Natural killer cell (primary cell): ENCODE measurements at regions not wholly inside any gene's neighbourhood (a gene's known extent, or its start where the extent isn't known, plus 50 kb on each side); places are given as distances from the start of the nearest gene placed in this dataset.

Experiments used
- ATAC-seq, 3 donors: fragments of 150-1000 bp in 2 of 3; fragments of 200-7000 bp in 1 of 3; cut with Tn5 transposase; 1 replicate in 1 of 3; 2 replicates in 2 of 3; pipeline ENCODE4 v1.10.0; 2021; ENCODE audit warnings: mild to moderate bottlenecking in 2 of 3, moderate library complexity in 2 of 3
- DNase-seq, 2 donors: peaks; one replicate each; pipeline versions ENCODE4 v3.0.0 to v3.0.0-alpha.2; 2013 to 2021; ENCODE audit warnings: mixed read lengths in 1 of 2
- H3K27ac ChIP-seq: one replicate; pipeline ENCODE4 v1.5.1; 2013; ENCODE audit warnings: mild to moderate bottlenecking, low read length
- H3K27me3 ChIP-seq: one replicate; pipeline ENCODE4 v1.6.1; 2013; ENCODE audit warnings: low read length; ENCODE audit not compliant: control insufficient read depth, insufficient read depth
- H3K36me3 ChIP-seq: one replicate; pipeline ENCODE4 v1.6.1; 2013; ENCODE audit warnings: low read length; ENCODE audit not compliant: control insufficient read depth, insufficient read depth
- H3K4me1 ChIP-seq: one replicate; pipeline ENCODE4 v1.6.1; 2013; ENCODE audit warnings: low read length; ENCODE audit not compliant: control insufficient read depth, insufficient read depth
- H3K4me3 ChIP-seq: one replicate; pipeline ENCODE4 v1.5.1; 2013; ENCODE audit warnings: low read length
- H3K9me3 ChIP-seq: one replicate; pipeline ENCODE4 v1.6.1; 2013; ENCODE audit warnings: low read length; ENCODE audit not compliant: control insufficient read depth, insufficient read depth
- H3K27ac Mint-ChIP-seq, 2 donors: one replicate each; pipeline ENCODE4 v1.8.0; 2022; ENCODE audit warnings: mild to moderate bottlenecking in 2 of 2, mixed read lengths in 2 of 2, moderate library complexity in 1 of 2
- H3K27me3 Mint-ChIP-seq, 2 donors: one replicate each; pipeline ENCODE4 v1.8.0; 2022; ENCODE audit warnings: low read depth in 2 of 2, mixed read lengths in 2 of 2
- H3K36me3 Mint-ChIP-seq: one replicate; pipeline ENCODE4 v1.8.0; 2022; ENCODE audit warnings: mixed read lengths
- H3K4me1 Mint-ChIP-seq, 2 donors: one replicate each; pipeline ENCODE4 v1.8.0; 2022; ENCODE audit warnings: mixed read lengths in 2 of 2
- H3K4me3 Mint-ChIP-seq: one replicate; pipeline ENCODE4 v1.8.0; 2022; ENCODE audit warnings: mild to moderate bottlenecking, moderate library complexity, mixed read lengths
- H3K9me3 Mint-ChIP-seq, 2 donors: one replicate each; pipeline ENCODE4 v1.8.0; 2022; ENCODE audit warnings: mixed read lengths in 2 of 2
- WGBS: methylation state at CpG from one replicate; pipeline ENCODE4 v1.1.7; 2013; ENCODE audit warnings: missing lambda C conversion rate; ENCODE audit not compliant: insufficient coverage; 5-methylcytosine and 5-hydroxymethylcytosine counted together
- intact Hi-C: fragments of 100-400 bp; cut with micrococcal nuclease; formaldehyde crosslinking; loops from one replicate; pipeline ENCODE4 v1.14.2; 2022
- TF ChIP-seq, protein P1 (sequence below): fragments of 200-600 bp; IDR thresholded peaks from one replicate; pipeline ENCODE4 v1.8.0; 2022; ENCODE audit warnings: antibody characterized with exemption

DNA sequence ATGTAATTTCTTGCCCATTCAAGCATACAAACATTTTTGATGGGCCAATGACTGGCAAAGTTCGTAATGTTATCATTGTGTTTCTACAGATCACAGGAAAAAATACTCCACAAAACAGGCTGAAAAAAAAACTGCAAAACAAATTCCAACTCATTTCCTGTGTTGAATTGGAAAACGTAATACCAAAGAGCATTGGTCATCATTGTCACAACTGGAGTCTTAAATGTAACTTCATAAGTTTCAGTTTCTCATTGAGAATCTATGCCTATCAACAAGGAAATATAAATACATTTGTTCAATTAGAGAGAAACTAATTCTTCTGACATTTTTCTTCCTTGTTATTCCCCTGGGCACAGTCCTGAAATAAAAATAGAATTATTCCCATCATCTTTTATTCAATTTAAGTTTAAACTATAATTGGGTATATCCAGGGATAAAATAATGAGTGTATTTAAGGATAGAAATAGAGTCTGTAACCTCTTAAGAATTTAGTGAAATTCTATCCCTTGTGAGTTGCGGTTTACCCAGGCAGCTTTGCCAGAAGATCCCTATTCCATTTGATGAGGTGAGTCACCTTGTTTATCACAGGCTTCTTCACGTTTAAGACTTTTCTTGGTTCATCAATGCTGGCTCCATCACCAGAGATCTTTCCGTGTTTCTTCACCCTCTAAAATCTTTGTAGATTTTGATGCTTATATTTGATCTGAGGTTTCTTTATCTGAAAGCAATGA lies 112.7 kb upstream of the ITGA1 start:
- no peaks in the 10 kb centered on the region for H3K36me3 Mint-ChIP-seq
- H3K27me3 ChIP-seq = no peaks in the 10 kb centered on the region
- TF ChIP-seq, protein P1, sequence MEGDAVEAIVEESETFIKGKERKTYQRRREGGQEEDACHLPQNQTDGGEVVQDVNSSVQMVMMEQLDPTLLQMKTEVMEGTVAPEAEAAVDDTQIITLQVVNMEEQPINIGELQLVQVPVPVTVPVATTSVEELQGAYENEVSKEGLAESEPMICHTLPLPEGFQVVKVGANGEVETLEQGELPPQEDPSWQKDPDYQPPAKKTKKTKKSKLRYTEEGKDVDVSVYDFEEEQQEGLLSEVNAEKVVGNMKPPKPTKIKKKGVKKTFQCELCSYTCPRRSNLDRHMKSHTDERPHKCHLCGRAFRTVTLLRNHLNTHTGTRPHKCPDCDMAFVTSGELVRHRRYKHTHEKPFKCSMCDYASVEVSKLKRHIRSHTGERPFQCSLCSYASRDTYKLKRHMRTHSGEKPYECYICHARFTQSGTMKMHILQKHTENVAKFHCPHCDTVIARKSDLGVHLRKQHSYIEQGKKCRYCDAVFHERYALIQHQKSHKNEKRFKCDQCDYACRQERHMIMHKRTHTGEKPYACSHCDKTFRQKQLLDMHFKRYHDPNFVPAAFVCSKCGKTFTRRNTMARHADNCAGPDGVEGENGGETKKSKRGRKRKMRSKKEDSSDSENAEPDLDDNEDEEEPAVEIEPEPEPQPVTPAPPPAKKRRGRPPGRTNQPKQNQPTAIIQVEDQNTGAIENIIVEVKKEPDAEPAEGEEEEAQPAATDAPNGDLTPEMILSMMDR = no peak
- no peak overlapping the region for H3K27ac Mint-ChIP-seq
- peaks cover 7 to 10% of the 10 kb centered on the region in 2 donors for H3K27me3 Mint-ChIP-seq
- DNase-seq (no peak), ATAC-seq (no peak)
- no peak overlapping the region for H3K27ac ChIP-seq
- H3K36me3 ChIP-seq = no peaks in the 10 kb centered on the region
- H3K4me1 Mint-ChIP-seq = no peaks in the 10 kb centered on the region
- no peaks in the 10 kb centered on the region for H3K9me3 ChIP-seq
- H3K4me3 Mint-ChIP-seq = no peak overlapping the region
- intact Hi-C loops = no loop called here
- H3K9me3 Mint-ChIP-seq = peaks cover 0 to 4% of the 10 kb centered on the region in 2 donors
- H3K4me1 ChIP-seq = no peaks in the 10 kb centered on the region
- WGBS = 87% methylated on average over 4 of the region's 5 CpGs
- no peak overlapping the region for H3K4me3 ChIP-seq

DNA sequence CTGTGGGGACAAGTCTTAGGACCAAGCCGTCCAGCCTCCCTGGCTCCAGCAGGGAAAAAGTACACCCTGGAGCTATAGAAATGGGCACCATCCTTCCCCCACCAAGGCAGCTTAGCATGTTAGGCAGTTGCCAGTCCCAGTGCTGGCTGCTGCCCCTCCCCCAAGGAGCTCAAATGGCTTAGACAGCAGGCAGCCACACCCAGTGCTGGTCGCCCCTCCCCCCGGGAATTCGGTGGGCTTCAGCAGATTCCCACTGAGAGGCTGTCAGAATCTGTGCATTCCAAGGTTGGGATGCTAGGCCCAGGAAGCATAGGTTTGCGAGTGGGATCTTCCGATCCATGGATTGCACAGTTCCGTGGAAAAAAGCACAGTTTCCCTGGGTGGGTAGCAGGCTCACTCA lies 105.2 kb upstream of the ITGA1 start:
- Histone ChIP-seq H3K4me1 (no peaks in the 10 kb centered on the region), H3K36me3 (no peaks in the 10 kb centered on the region), H3K27me3 (peaks cover 3% of the 10 kb centered on the region), H3K4me3 (no peak overlapping the region), H3K27ac (no peak overlapping the region), H3K9me3 (no peaks in the 10 kb centered on the region)
- 87% methylated on average over 7 of the region's 7 CpGs for WGBS
- no peaks in the 10 kb centered on the region for H3K36me3 Mint-ChIP-seq
- H3K4me3 Mint-ChIP-seq = no peak overlapping the region
- H3K4me1 Mint-ChIP-seq = no peaks in the 10 kb centered on the region
- H3K9me3 Mint-ChIP-seq = peaks cover 0 to 2% of the 10 kb centered on the region in 2 donors
- intact Hi-C loops = no loop called here
- TF ChIP-seq, protein P1 = no peak
- H3K27ac Mint-ChIP-seq = no peak overlapping the region
- DNase-seq = no peak
- H3K27me3 Mint-ChIP-seq = peaks cover 11 to 17% of the 10 kb centered on the region in 2 donors
- no peak for ATAC-seq

DNA sequence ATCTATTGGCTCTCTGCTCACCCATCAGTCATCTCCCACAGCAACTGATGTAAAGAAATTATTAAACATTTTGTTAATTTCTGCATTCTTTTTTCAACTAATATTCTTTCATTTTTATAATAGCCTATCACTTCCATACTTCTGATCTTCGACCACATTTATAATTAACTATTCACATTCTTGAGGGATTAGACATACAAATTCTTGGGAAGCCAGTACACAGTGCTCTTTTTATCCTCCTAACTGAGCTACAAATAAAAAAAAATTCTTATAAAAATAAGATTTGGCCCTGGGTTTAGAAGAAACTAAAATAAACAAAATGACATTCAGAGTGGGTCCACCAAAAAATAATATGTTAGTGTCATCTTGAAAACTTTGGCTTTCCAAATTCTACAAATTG lies 103.7 kb upstream of the ITGA1 start:
- Histone ChIP-seq H3K27ac (no peak overlapping the region), H3K4me3 (no peak overlapping the region), H3K4me1 (no peaks in the 10 kb centered on the region), H3K36me3 (no peaks in the 10 kb centered on the region), H3K27me3 (peaks cover 3% of the 10 kb centered on the region), H3K9me3 (no peaks in the 10 kb centered on the region)
- intact Hi-C loops = no loop called here
- Mint-ChIP-seq H3K9me3 (peaks cover 0 to 2% of the 10 kb centered on the region in 2 donors), H3K27ac (no peak overlapping the region), H3K27me3 (peaks cover 11 to 20% of the 10 kb centered on the region in 2 donors), H3K4me3 (no peak overlapping the region), H3K36me3 (no peaks in the 10 kb centered on the region), H3K4me1 (no peaks in the 10 kb centered on the region)
- TF ChIP-seq, protein P1 = no peak
- no peak for ATAC-seq
- no peak for DNase-seq
- 83% methylated on average over 1 of the region's 1 CpG for WGBS

DNA sequence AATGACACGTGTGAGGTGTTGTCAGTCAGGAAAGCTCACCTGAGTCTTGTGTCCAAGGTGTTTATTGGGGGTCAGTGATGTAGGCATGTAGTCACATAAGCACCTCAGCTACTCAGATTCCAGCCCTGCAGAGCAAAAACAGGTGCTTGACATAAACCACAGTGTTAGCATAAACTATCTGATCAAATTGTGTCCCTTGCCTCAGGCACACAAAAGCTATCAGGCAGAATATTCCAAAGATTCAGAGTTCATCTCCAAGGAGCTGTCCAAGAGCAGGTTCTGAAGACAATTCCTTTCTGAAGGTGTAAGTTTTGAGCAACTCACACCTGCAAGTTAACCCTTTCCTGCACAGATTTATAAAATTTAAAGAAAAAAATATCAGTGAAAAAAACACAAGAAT lies 102.2 kb upstream of the ITGA1 start:
- no peaks in the 10 kb centered on the region for H3K36me3 ChIP-seq
- Mint-ChIP-seq H3K36me3 (no peaks in the 10 kb centered on the region), H3K4me3 (no peak overlapping the region), H3K27me3 (peaks cover 11 to 13% of the 10 kb centered on the region in 2 donors), H3K27ac (no peak overlapping the region), H3K9me3 (no peaks in the 10 kb centered on the region), H3K4me1 (no peaks in the 10 kb centered on the region)
- no peaks in the 10 kb centered on the region for H3K4me1 ChIP-seq
- WGBS = 89% methylated on average over 1 of the region's 1 CpG
- no peak overlapping the region for H3K27ac ChIP-seq
- DNase-seq (no peak), ATAC-seq (no peak)
- intact Hi-C loops = no loop called here
- H3K9me3 ChIP-seq = no peaks in the 10 kb centered on the region
- peaks cover 3% of the 10 kb centered on the region for H3K27me3 ChIP-seq
- TF ChIP-seq, protein P1 = no peak
- no peak overlapping the region for H3K4me3 ChIP-seq
